Suprapubic skin (tissue), 4 donors: ENCODE measurements at regions not wholly inside any gene's neighbourhood (a gene's known extent, or its start where the extent isn't known, plus 50 kb on each side); places are given as distances from the start of the nearest gene placed in this dataset.

Experiments used
- EP300 ChIP-seq: sonication (generic); formaldehyde crosslinking; IDR thresholded peaks from one replicate; pipeline ENCODE4 v1.6.1; 2017; ENCODE audit warnings: antibody characterized with exemption
- POLR2A ChIP-seq, 2 donors: fragments of 450-650 bp; IDR thresholded peaks; one replicate each; pipeline ENCODE4 v1.6.1; 2017; ENCODE audit warnings: antibody characterized with exemption in 2 of 2, mild to moderate bottlenecking in 2 of 2, moderate library complexity in 2 of 2
- POLR2AphosphoS5 ChIP-seq, 3 donors: sonication (generic); formaldehyde crosslinking; IDR thresholded peaks; one replicate each; pipeline ENCODE4 v1.6.1; 2017; ENCODE audit warnings: antibody characterized with exemption in 3 of 3
- TF ChIP-seq, protein P1 (sequence below), 2 donors: fragments of 200-600 bp in 1 of 2; fragments of 450-650 bp in 1 of 2; sonication (generic) in 1 of 2; IDR thresholded peaks; one replicate each; pipeline ENCODE4 v1.5.1; 2016 to 2019; ENCODE audit warnings: antibody characterized with exemption in 2 of 2, mild to moderate bottlenecking in 1 of 2, moderate library complexity in 1 of 2

GRCh38 chr13:89053418-89053817 is 1382.2 kb downstream of the SLITRK5 start:
- TF ChIP-seq, protein P1, sequence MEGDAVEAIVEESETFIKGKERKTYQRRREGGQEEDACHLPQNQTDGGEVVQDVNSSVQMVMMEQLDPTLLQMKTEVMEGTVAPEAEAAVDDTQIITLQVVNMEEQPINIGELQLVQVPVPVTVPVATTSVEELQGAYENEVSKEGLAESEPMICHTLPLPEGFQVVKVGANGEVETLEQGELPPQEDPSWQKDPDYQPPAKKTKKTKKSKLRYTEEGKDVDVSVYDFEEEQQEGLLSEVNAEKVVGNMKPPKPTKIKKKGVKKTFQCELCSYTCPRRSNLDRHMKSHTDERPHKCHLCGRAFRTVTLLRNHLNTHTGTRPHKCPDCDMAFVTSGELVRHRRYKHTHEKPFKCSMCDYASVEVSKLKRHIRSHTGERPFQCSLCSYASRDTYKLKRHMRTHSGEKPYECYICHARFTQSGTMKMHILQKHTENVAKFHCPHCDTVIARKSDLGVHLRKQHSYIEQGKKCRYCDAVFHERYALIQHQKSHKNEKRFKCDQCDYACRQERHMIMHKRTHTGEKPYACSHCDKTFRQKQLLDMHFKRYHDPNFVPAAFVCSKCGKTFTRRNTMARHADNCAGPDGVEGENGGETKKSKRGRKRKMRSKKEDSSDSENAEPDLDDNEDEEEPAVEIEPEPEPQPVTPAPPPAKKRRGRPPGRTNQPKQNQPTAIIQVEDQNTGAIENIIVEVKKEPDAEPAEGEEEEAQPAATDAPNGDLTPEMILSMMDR (IDR thresholded peaks at IDR 0.05) = no peak
- TF ChIP-seq POLR2A (IDR thresholded peaks at IDR 0.05) (no peak), POLR2AphosphoS5 (IDR thresholded peaks at IDR 0.05) (no peak), EP300 (no peak)
